HEK293 (cell line): ENCODE measurements at regions not wholly inside any gene's neighbourhood (a gene's known extent, or its start where the extent isn't known, plus 50 kb on each side); places are given as distances from the start of the nearest gene placed in this dataset.

Experiments
- CTCF ChIA-PET: fragments of 350-600 bp; formaldehyde crosslinking; extraction: SDS; loops from one replicate; lab custom pipeline; 2021; ENCODE audit warnings: antibody characterized with exemption; lab: Yijun Ruan, JAX
- POLR2A ChIA-PET: fragments of 300-600 bp; formaldehyde crosslinking; extraction: SDS; loops from one replicate; lab custom pipeline; 2020; ENCODE audit warnings: antibody characterized with exemption, inconsistent platforms; lab: Yijun Ruan, JAX
- H3K27ac ChIP-seq: fragments of 200-500 bp; sonication (Bioruptor generic); 2 replicates; pipeline ENCODE4 v1.5.1; 2014; ENCODE audit warnings: low read depth, low read length, control low read depth, inconsistent platforms; ENCODE audit errors: extremely low read depth
- H3K36me3 ChIP-seq, 2 experiments: fragments of 200-500 bp in 1 of 2; sonication (Bioruptor generic) in 1 of 2; 1 replicate in 1 of 2; 2 replicates in 1 of 2; pipeline ENCODE4 v1.5.1; 2014 to 2017; ENCODE audit warnings: inconsistent platforms in 2 of 2, low read length in 2 of 2; ENCODE audit not compliant: control insufficient read depth in 2 of 2, insufficient read depth in 1 of 2
- H3K4me1 ChIP-seq: fragments of 200-500 bp; sonication (Bioruptor generic); 2 replicates; pipeline ENCODE4 v1.5.1; 2014; ENCODE audit warnings: mild to moderate bottlenecking, low read length, inconsistent platforms; ENCODE audit not compliant: control insufficient read depth, insufficient read depth
- H3K4me3 ChIP-seq: 2 replicates; pipeline ENCODE4 v1.5.1; 2011; ENCODE audit warnings: low read depth, mild to moderate bottlenecking, control low read depth, low read length, moderate library complexity
- H3K9me3 ChIP-seq: fragments of 200-500 bp; sonication (Bioruptor generic); 2 replicates; pipeline ENCODE4 v1.5.1; 2014; ENCODE audit warnings: low read depth, low read length, inconsistent platforms; ENCODE audit not compliant: control insufficient read depth, insufficient read depth
- GLIS1 ChIP-seq: fragments of 450-650 bp; formaldehyde crosslinking; IDR thresholded peaks from 2 replicates; pipeline ENCODE4 v1.5.1; 2016; ENCODE audit warnings: missing biosample characterization, missing genetic modification characterization
- KLF1 ChIP-seq: fragments of 450-650 bp; formaldehyde crosslinking; IDR thresholded peaks from 2 replicates; pipeline ENCODE4 v1.5.1; 2016; ENCODE audit warnings: missing biosample characterization, missing genetic modification characterization
- KLF10 ChIP-seq: fragments of 450-650 bp; IDR thresholded peaks from 2 replicates; pipeline ENCODE4 v1.5.1; 2018; ENCODE audit warnings: missing biosample characterization, mild to moderate bottlenecking, missing genetic modification characterization
- MZF1 ChIP-seq: fragments of 450-650 bp; formaldehyde crosslinking; IDR thresholded peaks from 2 replicates; pipeline ENCODE4 v1.5.1; 2017; ENCODE audit warnings: missing biosample characterization, missing genetic modification characterization, borderline replicate concordance
- REPIN1 ChIP-seq: fragments of 450-650 bp; formaldehyde crosslinking; IDR thresholded peaks from 2 replicates; pipeline ENCODE4 v1.5.1; 2017; ENCODE audit warnings: missing biosample characterization, missing genetic modification characterization, low read depth
- ZBTB1 ChIP-seq: fragments of 450-650 bp; formaldehyde crosslinking; IDR thresholded peaks from 2 replicates; pipeline ENCODE4 v1.5.1; 2016; ENCODE audit warnings: missing biosample characterization, missing genetic modification characterization
- ZNF501 ChIP-seq: fragments of 450-650 bp; formaldehyde crosslinking; IDR thresholded peaks from 2 replicates; pipeline ENCODE4 v1.5.1; 2016; ENCODE audit warnings: missing biosample characterization, missing genetic modification characterization
- ZNF544 ChIP-seq: fragments of 450-650 bp; formaldehyde crosslinking; IDR thresholded peaks from 2 replicates; pipeline ENCODE4 v1.5.0; 2017; ENCODE audit warnings: missing biosample characterization, missing genetic modification characterization
- ZNF549 ChIP-seq: fragments of 450-650 bp; IDR thresholded peaks from 2 replicates; pipeline ENCODE4 v1.5.1; 2018; ENCODE audit warnings: missing biosample characterization, missing genetic modification characterization, mild to moderate bottlenecking, inconsistent platforms, moderate library complexity
- ZNF555 ChIP-seq: fragments of 450-650 bp; formaldehyde crosslinking; conservative IDR thresholded peaks from 2 replicates; pipeline ENCODE4 v1.5.1; 2017; ENCODE audit warnings: missing biosample characterization, mild to moderate bottlenecking, missing genetic modification characterization, inconsistent platforms
- ZNF558 ChIP-seq: fragments of 450-650 bp; formaldehyde crosslinking; IDR thresholded peaks from 2 replicates; pipeline ENCODE4 v1.5.1; 2016; ENCODE audit warnings: missing biosample characterization, missing genetic modification characterization
- ZNF560 ChIP-seq: fragments of 450-650 bp; formaldehyde crosslinking; IDR thresholded peaks from 2 replicates; pipeline ENCODE4 v1.5.1; 2017; ENCODE audit warnings: missing biosample characterization, missing genetic modification characterization, borderline replicate concordance
- ZNF600 ChIP-seq: fragments of 450-650 bp; formaldehyde crosslinking; IDR thresholded peaks from 2 replicates; pipeline ENCODE4 v1.5.1; 2016; ENCODE audit warnings: missing biosample characterization, missing genetic modification characterization
- ZNF664 ChIP-seq: fragments of 450-650 bp; formaldehyde crosslinking; IDR thresholded peaks from 2 replicates; pipeline ENCODE4 v1.5.1; 2016; ENCODE audit warnings: missing biosample characterization, missing genetic modification characterization
- ZNF792 ChIP-seq: fragments of 450-650 bp; formaldehyde crosslinking; IDR thresholded peaks from 2 replicates; pipeline ENCODE4 v1.5.1; 2016; ENCODE audit warnings: missing biosample characterization, missing genetic modification characterization
- ZNF837 ChIP-seq: fragments of 450-650 bp; formaldehyde crosslinking; IDR thresholded peaks from 2 replicates; pipeline ENCODE4 v1.5.1; 2016; ENCODE audit warnings: missing biosample characterization, missing genetic modification characterization
- ZSCAN16 ChIP-seq: fragments of 450-650 bp; formaldehyde crosslinking; IDR thresholded peaks from 2 replicates; pipeline ENCODE4 v1.5.1; 2016; ENCODE audit warnings: missing biosample characterization, missing genetic modification characterization
- ZSCAN30 ChIP-seq: fragments of 450-650 bp; IDR thresholded peaks from 2 replicates; pipeline ENCODE4 v1.5.1; 2018; ENCODE audit warnings: missing biosample characterization, mild to moderate bottlenecking, missing genetic modification characterization, moderate library complexity
- TF ChIP-seq, protein P1 (sequence below): fragments of 450-650 bp; formaldehyde crosslinking; IDR thresholded peaks from 2 replicates; pipeline ENCODE4 v1.5.1; 2016; ENCODE audit warnings: missing biosample characterization, missing genetic modification characterization
- TF ChIP-seq, protein P2 (sequence below): fragments of 450-650 bp; formaldehyde crosslinking; IDR thresholded peaks from 2 replicates; pipeline ENCODE4 v1.5.1; 2016; ENCODE audit warnings: missing biosample characterization, missing genetic modification characterization, borderline replicate concordance
- TF ChIP-seq, protein P3 (sequence below): fragments of 450-650 bp; formaldehyde crosslinking; IDR thresholded peaks from 2 replicates; pipeline ENCODE4 v1.5.1; 2016; ENCODE audit warnings: missing biosample characterization, missing genetic modification characterization

DNA sequence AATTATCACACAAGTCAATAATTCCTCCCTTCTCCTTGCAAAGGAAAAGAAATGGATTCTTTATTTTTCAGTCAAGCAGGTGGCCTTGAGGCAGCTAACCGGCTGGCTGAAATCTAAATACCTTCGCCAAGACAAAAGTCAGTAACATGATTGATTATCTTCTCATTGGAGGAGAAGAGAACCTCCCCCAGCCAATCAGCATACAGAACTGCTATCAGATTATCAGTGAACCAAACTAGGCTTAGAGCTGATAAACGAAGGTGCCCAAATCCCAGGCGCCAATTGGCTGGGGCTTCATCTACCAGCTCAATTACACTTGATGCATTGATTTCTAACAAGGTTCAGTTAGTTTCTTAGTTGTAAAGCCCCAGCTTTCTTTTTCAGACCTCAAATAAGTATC is 152.4 kb upstream of the NOCT start:
- no peaks in the 10 kb centered on the region for H3K4me1 ChIP-seq
- ChIA-PET POLR2A (no interaction called here), CTCF (interaction anchor here (0.5 kb wide), 1 partner anchor 22 kb away, joined by 3 read pairs; no protein-coding TSS in a partner anchor)
- no peaks in the 10 kb centered on the region for H3K36me3 ChIP-seq
- no peak overlapping the region for H3K27ac ChIP-seq
- H3K4me3 ChIP-seq = no peak overlapping the region
- no peak for TF ChIP-seq ZNF555
- no peak for TF ChIP-seq KLF10 (tag by site-specific recombination)
- no peak for TF ChIP-seq ZNF501 (tag by site-specific recombination)
- no peak for TF ChIP-seq ZNF600 (tag by site-specific recombination)
- no peak for TF ChIP-seq ZNF558 (tag by site-specific recombination)
- TF ChIP-seq MZF1 (tag by site-specific recombination) = no peak
- no peak for TF ChIP-seq ZNF664
- TF ChIP-seq REPIN1 (tag by site-specific recombination) = no peak
- no peak for TF ChIP-seq ZNF792 (tag by site-specific recombination)
- no peak for TF ChIP-seq ZNF549 (tag by site-specific recombination)
- TF ChIP-seq ZNF544 = no peak
- no peak for TF ChIP-seq ZSCAN16
- H3K9me3 ChIP-seq = no peaks in the 10 kb centered on the region

DNA sequence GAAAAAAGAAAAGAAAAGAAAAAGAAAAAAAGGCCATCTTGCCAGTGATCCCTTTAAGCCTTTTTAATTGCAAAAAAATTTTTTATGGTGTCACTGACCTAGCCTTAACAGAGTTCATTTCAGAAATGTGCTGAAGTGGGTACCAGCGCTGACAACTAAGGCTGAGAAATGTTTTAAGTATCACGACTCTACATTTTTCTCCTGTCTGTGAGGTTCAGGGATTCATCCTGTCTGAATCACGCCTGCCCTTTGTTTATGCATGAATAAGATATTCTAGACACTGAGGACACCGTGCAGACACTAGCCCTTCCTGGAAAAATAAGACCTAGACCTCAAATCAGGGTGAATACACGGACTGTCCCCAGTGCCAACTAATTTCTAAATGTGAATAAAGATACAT is 154.4 kb upstream of the NOCT start:
- H3K36me3 ChIP-seq = no peaks in the 10 kb centered on the region
- POLR2A ChIA-PET = no interaction called here
- no peaks in the 10 kb centered on the region for H3K9me3 ChIP-seq
- CTCF ChIA-PET = no interaction called here
- H3K4me3 ChIP-seq = no peak overlapping the region
- no peaks in the 10 kb centered on the region for H3K4me1 ChIP-seq
- TF ChIP-seq ZBTB1 (tag by site-specific recombination) = no peak
- no peak for TF ChIP-seq ZNF560 (tag by site-specific recombination)
- no peak for TF ChIP-seq ZSCAN30 (tag by site-specific recombination)
- TF ChIP-seq KLF1 (tag by site-specific recombination) = no peak
- no peak for TF ChIP-seq ZNF501 (tag by site-specific recombination)
- TF ChIP-seq GLIS1 (tag by site-specific recombination) = no peak
- TF ChIP-seq, protein P1, sequence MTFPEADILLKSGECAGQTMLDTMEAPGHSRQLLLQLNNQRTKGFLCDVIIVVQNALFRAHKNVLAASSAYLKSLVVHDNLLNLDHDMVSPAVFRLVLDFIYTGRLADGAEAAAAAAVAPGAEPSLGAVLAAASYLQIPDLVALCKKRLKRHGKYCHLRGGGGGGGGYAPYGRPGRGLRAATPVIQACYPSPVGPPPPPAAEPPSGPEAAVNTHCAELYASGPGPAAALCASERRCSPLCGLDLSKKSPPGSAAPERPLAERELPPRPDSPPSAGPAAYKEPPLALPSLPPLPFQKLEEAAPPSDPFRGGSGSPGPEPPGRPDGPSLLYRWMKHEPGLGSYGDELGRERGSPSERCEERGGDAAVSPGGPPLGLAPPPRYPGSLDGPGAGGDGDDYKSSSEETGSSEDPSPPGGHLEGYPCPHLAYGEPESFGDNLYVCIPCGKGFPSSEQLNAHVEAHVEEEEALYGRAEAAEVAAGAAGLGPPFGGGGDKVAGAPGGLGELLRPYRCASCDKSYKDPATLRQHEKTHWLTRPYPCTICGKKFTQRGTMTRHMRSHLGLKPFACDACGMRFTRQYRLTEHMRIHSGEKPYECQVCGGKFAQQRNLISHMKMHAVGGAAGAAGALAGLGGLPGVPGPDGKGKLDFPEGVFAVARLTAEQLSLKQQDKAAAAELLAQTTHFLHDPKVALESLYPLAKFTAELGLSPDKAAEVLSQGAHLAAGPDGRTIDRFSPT (tag by site-specific recombination) = no peak
- TF ChIP-seq ZNF837 (tag by site-specific recombination) = no peak
- TF ChIP-seq, protein P2, sequence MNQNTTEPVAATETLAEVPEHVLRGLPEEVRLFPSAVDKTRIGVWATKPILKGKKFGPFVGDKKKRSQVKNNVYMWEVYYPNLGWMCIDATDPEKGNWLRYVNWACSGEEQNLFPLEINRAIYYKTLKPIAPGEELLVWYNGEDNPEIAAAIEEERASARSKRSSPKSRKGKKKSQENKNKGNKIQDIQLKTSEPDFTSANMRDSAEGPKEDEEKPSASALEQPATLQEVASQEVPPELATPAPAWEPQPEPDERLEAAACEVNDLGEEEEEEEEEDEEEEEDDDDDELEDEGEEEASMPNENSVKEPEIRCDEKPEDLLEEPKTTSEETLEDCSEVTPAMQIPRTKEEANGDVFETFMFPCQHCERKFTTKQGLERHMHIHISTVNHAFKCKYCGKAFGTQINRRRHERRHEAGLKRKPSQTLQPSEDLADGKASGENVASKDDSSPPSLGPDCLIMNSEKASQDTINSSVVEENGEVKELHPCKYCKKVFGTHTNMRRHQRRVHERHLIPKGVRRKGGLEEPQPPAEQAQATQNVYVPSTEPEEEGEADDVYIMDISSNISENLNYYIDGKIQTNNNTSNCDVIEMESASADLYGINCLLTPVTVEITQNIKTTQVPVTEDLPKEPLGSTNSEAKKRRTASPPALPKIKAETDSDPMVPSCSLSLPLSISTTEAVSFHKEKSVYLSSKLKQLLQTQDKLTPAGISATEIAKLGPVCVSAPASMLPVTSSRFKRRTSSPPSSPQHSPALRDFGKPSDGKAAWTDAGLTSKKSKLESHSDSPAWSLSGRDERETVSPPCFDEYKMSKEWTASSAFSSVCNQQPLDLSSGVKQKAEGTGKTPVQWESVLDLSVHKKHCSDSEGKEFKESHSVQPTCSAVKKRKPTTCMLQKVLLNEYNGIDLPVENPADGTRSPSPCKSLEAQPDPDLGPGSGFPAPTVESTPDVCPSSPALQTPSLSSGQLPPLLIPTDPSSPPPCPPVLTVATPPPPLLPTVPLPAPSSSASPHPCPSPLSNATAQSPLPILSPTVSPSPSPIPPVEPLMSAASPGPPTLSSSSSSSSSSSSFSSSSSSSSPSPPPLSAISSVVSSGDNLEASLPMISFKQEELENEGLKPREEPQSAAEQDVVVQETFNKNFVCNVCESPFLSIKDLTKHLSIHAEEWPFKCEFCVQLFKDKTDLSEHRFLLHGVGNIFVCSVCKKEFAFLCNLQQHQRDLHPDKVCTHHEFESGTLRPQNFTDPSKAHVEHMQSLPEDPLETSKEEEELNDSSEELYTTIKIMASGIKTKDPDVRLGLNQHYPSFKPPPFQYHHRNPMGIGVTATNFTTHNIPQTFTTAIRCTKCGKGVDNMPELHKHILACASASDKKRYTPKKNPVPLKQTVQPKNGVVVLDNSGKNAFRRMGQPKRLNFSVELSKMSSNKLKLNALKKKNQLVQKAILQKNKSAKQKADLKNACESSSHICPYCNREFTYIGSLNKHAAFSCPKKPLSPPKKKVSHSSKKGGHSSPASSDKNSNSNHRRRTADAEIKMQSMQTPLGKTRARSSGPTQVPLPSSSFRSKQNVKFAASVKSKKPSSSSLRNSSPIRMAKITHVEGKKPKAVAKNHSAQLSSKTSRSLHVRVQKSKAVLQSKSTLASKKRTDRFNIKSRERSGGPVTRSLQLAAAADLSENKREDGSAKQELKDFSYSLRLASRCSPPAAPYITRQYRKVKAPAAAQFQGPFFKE (tag by site-specific recombination) = no peak
- TF ChIP-seq, protein P3, sequence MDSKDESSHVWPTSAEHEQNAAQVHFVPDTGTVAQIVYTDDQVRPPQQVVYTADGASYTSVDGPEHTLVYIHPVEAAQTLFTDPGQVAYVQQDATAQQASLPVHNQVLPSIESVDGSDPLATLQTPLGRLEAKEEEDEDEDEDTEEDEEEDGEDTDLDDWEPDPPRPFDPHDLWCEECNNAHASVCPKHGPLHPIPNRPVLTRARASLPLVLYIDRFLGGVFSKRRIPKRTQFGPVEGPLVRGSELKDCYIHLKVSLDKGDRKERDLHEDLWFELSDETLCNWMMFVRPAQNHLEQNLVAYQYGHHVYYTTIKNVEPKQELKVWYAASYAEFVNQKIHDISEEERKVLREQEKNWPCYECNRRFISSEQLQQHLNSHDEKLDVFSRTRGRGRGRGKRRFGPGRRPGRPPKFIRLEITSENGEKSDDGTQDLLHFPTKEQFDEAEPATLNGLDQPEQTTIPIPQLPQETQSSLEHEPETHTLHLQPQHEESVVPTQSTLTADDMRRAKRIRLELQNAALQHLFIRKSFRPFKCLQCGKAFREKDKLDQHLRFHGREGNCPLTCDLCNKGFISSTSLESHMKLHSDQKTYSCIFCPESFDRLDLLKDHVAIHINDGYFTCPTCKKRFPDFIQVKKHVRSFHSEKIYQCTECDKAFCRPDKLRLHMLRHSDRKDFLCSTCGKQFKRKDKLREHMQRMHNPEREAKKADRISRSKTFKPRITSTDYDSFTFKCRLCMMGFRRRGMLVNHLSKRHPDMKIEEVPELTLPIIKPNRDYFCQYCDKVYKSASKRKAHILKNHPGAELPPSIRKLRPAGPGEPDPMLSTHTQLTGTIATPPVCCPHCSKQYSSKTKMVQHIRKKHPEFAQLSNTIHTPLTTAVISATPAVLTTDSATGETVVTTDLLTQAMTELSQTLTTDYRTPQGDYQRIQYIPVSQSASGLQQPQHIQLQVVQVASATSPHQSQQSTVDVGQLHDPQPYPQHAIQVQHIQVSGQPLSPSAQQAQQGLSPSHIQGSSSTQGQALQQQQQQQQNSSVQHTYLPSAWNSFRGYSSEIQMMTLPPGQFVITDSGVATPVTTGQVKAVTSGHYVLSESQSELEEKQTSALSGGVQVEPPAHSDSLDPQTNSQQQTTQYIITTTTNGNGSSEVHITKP (tag by site-specific recombination) = no peak
- H3K27ac ChIP-seq = no peak overlapping the region
